SK-N-SH (cell line): ENCODE measurements at regions not wholly inside any gene's neighbourhood (a gene's known extent, or its start where the extent isn't known, plus 50 kb on each side); places are given as distances from the start of the nearest gene placed in this dataset.

Experiments
- CTCF ChIP-seq: fragments of 200-600 bp; sonication (generic); IDR thresholded peaks from 2 replicates; pipeline ENCODE4 v1.6.1; 2017; ENCODE audit warnings: antibody characterized with exemption, mild to moderate bottlenecking, moderate library complexity
- EP300 ChIP-seq, 2 experiments: IDR thresholded peaks; 2 replicates each; pipeline versions ENCODE4 v1.4.0 to v1.6.1; 2012; ENCODE audit warnings: borderline replicate concordance in 1 of 2, low read depth in 1 of 2, low read length in 1 of 2
- FOXJ3 ChIP-seq: sonication (generic); formaldehyde crosslinking; IDR thresholded peaks from 2 replicates; pipeline ENCODE4 v1.5.1; 2020; ENCODE audit warnings: mild to moderate bottlenecking, missing genetic modification reagents
- MXI1 ChIP-seq: IDR thresholded peaks from 2 replicates; pipeline ENCODE4 v1.6.1; 2012; ENCODE audit warnings: mild to moderate bottlenecking, low read depth, low read length, improper control_type of control experiment
- RAD21 ChIP-seq: IDR thresholded peaks from 2 replicates; pipeline ENCODE4 v1.6.1; 2012; ENCODE audit warnings: mild to moderate bottlenecking, low read length
- RCOR1 ChIP-seq: fragments of 150-350 bp; IDR thresholded peaks from 2 replicates; pipeline ENCODE4 v1.6.1; 2017; ENCODE audit warnings: antibody characterized with exemption, low read length
- YY1 ChIP-seq: IDR thresholded peaks from 2 replicates; pipeline ENCODE4 v1.4.0; 2012; ENCODE audit warnings: low read depth, mild to moderate bottlenecking

- TF ChIP-seq YY1 (no peak), MXI1 (no peak), FOXJ3 (CRISPR knock-in tag) (no peak), RAD21 (no peak), CTCF (no peak), RCOR1 (no peak), EP300 (IDR thresholded peaks at IDR 0.05; ENCODE audit: borderline replicate concordance in 1 of 2, low read depth in 1 of 2, low read length in 1 of 2) (no peak)
Observed at GRCh38 chr15:47405365-47406162, 311.7 kb upstream of the SEMA6D start.
